Astrocyte (in vitro differentiated cells and primary cell): ENCODE measurements at regions not wholly inside any gene's neighbourhood (a gene's known extent, or its start where the extent isn't known, plus 50 kb on each side); places are given as distances from the start of the nearest gene placed in this dataset.

Experiments
- CTCF ChIP-seq: IDR thresholded peaks from 2 replicates; pipeline ENCODE4 v1.5.1; 2011; ENCODE audit warnings: low read depth, mild to moderate bottlenecking, inconsistent platforms, low read length, moderate library complexity; ENCODE audit not compliant: insufficient read depth
- EZH2 ChIP-seq: IDR thresholded peaks from 2 replicates; pipeline ENCODE4 v1.6.1; 2012; ENCODE audit warnings: mild to moderate bottlenecking, low read length, inconsistent platforms; ENCODE audit not compliant: insufficient read depth

- TF ChIP-seq CTCF (no peak), EZH2 (no peak)
These were observed 1078.9 kb upstream of the CDH9 start for GRCh38 chr5:28117273-28117672.
